ENCODE measurements at regions not wholly inside any gene's neighbourhood (a gene's known extent, or its start where the extent isn't known, plus 50 kb on each side); places are given as distances from the start of the nearest gene placed in this dataset.

GRCh38 chr1:55477953-55478352 is 262.8 kb upstream of the USP24 start (continued):
- TF ChIP-seq ZNF121 (CRISPR knock-in tag; IDR thresholded peaks at IDR 0.05) (no peak), ZNF423 (CRISPR knock-in tag; IDR thresholded peaks at IDR 0.05) (no peak), KAT7 (CRISPR knock-in tag; IDR thresholded peaks at IDR 0.05; ENCODE audit: borderline replicate concordance) (no peak)

DNA sequence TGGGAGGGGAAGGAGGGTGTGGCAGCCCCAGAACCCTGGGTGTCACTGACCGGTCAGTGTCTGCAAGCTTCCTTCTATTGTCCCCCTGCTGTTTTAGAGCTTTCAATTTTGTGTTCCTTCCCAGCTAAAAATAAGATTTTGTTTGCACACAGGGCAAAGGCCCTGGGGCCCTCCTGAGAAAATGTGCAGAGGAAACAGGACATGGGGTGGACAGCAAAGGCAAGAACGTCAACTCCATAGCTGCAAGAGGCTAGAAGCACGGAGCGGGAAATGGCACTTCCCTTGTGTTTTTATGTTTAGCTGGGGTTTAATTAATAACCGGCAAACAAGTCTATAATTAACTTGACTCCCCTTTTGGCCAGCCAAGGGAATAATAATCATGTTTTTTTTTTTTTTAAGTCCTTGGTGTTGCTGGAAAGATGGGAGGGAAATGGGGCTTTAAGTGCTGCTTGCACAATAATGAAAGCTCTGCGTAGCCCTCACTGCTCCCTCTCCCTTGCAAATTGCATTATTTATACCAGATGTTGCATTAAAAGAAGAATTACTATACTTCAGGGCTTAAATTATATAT is 261.4 kb upstream of the USP24 start:
- no peak for ATAC-seq
- ChIA-PET POLR2A (no interaction called here), CTCF (interaction anchor here (0.8 to 3.5 kb wide), 3 partner anchors 98 to 1108 kb away, joined by 3 to 21 read pairs (median 3); no protein-coding TSS in a partner anchor)
- Mint-ChIP-seq H3K27ac (no peak overlapping the region), H3K36me3 (no peaks in the 10 kb centered on the region), H3K4me1 (no peaks in the 10 kb centered on the region), H3K9me3 (no peaks in the 10 kb centered on the region), H3K4me3 (no peak overlapping the region), H3K27me3 (ENCODE audit: low read depth) (no peaks in the 10 kb centered on the region; the same call in 1 of the 2 replicates)
- no peak for DNase-seq (ENCODE audit: low spot score)
- TF ChIP-seq, protein P1, sequence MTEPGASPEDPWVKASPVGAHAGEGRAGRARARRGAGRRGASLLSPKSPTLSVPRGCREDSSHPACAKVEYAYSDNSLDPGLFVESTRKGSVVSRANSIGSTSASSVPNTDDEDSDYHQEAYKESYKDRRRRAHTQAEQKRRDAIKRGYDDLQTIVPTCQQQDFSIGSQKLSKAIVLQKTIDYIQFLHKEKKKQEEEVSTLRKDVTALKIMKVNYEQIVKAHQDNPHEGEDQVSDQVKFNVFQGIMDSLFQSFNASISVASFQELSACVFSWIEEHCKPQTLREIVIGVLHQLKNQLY (CRISPR knock-in tag; IDR thresholded peaks at IDR 0.05): no peak
- TF ChIP-seq JUN (CRISPR knock-in tag; IDR thresholded peaks at IDR 0.05) (no peak), CREB1 (CRISPR knock-in tag; IDR thresholded peaks at IDR 0.05) (no peak), NFE2L1 (CRISPR knock-in tag; IDR thresholded peaks at IDR 0.05) (no peak), E2F4 (CRISPR knock-in tag; IDR thresholded peaks at IDR 0.05; ENCODE audit: borderline replicate concordance, low read depth) (no peak), ZNF416 (CRISPR knock-in tag; IDR thresholded peaks at IDR 0.05) (no peak), ZNF671 (CRISPR knock-in tag; IDR thresholded peaks at IDR 0.05) (no peak), HMGA2 (CRISPR knock-in tag; IDR thresholded peaks at IDR 0.05) (no peak), ARID4B (CRISPR knock-in tag; IDR thresholded peaks at IDR 0.05; ENCODE audit: borderline replicate concordance) (no peak), ELF4 (CRISPR knock-in tag; IDR thresholded peaks at IDR 0.05; ENCODE audit: low read depth) (no peak), NR1H2 (CRISPR knock-in tag; IDR thresholded peaks at IDR 0.05) (no peak), FOXP1 (CRISPR knock-in tag; IDR thresholded peaks at IDR 0.05; ENCODE audit: borderline replicate concordance) (no peak), ZNF138 (CRISPR knock-in tag; conservative IDR thresholded peaks at IDR 0.05) (no peak), CREM (CRISPR knock-in tag; IDR thresholded peaks at IDR 0.05) (no peak), JAZF1 (CRISPR knock-in tag; IDR thresholded peaks at IDR 0.05) (no peak), HMGXB4 (CRISPR knock-in tag; IDR thresholded peaks at IDR 0.05) (no peak)
- TF ChIP-seq, protein P2, sequence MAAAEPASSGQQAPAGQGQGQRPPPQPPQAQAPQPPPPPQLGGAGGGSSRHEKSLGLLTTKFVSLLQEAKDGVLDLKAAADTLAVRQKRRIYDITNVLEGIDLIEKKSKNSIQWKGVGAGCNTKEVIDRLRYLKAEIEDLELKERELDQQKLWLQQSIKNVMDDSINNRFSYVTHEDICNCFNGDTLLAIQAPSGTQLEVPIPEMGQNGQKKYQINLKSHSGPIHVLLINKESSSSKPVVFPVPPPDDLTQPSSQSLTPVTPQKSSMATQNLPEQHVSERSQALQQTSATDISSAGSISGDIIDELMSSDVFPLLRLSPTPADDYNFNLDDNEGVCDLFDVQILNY (CRISPR knock-in tag; IDR thresholded peaks at IDR 0.05): no peak
- TF ChIP-seq, protein P3, sequence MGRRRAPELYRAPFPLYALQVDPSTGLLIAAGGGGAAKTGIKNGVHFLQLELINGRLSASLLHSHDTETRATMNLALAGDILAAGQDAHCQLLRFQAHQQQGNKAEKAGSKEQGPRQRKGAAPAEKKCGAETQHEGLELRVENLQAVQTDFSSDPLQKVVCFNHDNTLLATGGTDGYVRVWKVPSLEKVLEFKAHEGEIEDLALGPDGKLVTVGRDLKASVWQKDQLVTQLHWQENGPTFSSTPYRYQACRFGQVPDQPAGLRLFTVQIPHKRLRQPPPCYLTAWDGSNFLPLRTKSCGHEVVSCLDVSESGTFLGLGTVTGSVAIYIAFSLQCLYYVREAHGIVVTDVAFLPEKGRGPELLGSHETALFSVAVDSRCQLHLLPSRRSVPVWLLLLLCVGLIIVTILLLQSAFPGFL (CRISPR knock-in tag; IDR thresholded peaks at IDR 0.05; ENCODE audit: borderline replicate concordance): no peak
- TF ChIP-seq, protein P4, sequence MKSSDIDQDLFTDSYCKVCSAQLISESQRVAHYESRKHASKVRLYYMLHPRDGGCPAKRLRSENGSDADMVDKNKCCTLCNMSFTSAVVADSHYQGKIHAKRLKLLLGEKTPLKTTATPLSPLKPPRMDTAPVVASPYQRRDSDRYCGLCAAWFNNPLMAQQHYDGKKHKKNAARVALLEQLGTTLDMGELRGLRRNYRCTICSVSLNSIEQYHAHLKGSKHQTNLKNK (CRISPR knock-in tag; IDR thresholded peaks at IDR 0.05): no peak
- TF ChIP-seq, protein P5, sequence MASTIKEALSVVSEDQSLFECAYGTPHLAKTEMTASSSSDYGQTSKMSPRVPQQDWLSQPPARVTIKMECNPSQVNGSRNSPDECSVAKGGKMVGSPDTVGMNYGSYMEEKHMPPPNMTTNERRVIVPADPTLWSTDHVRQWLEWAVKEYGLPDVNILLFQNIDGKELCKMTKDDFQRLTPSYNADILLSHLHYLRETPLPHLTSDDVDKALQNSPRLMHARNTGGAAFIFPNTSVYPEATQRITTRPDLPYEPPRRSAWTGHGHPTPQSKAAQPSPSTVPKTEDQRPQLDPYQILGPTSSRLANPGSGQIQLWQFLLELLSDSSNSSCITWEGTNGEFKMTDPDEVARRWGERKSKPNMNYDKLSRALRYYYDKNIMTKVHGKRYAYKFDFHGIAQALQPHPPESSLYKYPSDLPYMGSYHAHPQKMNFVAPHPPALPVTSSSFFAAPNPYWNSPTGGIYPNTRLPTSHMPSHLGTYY (CRISPR knock-in tag; IDR thresholded peaks at IDR 0.05): no peak
